Adrenal gland (tissue), 9 donors: ENCODE measurements at regions not wholly inside any gene's neighbourhood (a gene's known extent, or its start where the extent isn't known, plus 50 kb on each side); places are given as distances from the start of the nearest gene placed in this dataset.
A peak's percentile ranks its signal among the peaks of the same experiment; 100 is the strongest.

ENCODE experiments used
- DNase-seq, 7 donors: peaks; one replicate each; pipeline ENCODE4 v3.0.0-alpha.2; 2019 to 2020
- H3K27ac ChIP-seq, 5 donors: fragments of 200-600 bp; sonication (generic) in 4 of 5; 1 replicate in 3 of 5; 2 replicates in 2 of 5; pipeline versions ENCODE4 v1.5.1 to v1.8.0; 2016 to 2020; ENCODE audit warnings: mild to moderate bottlenecking in 1 of 5
- H3K27me3 ChIP-seq: fragments of 200-600 bp; 2 replicates; pipeline ENCODE4 v1.8.0; 2021
- H3K36me3 ChIP-seq, 2 donors: fragments of 200-600 bp; replicated peaks in 1 of 2; 1 replicate in 1 of 2; 2 replicates in 1 of 2; pipeline versions ENCODE4 v1.5.1 to v1.8.0; 2018 to 2022
- H3K4me1 ChIP-seq, 2 donors: fragments of 200-600 bp; replicated peaks in 1 of 2; 1 replicate in 1 of 2; 2 replicates in 1 of 2; pipeline versions ENCODE4 v1.5.1 to v1.8.0; 2018 to 2021
- H3K4me3 ChIP-seq, 4 donors: fragments of 200-600 bp; sonication (generic) in 3 of 4; one replicate each; pipeline ENCODE4 v1.5.1; 2016 to 2018
- H3K9me3 ChIP-seq, 3 donors: fragments of 200-600 bp; sonication (generic) in 1 of 3; replicated peaks in 1 of 3; 1 replicate in 2 of 3; 2 replicates in 1 of 3; pipeline versions ENCODE4 v1.5.1 to v1.8.0; 2016 to 2021
- POLR2A ChIP-seq, 2 donors: fragments of 450-650 bp; IDR thresholded peaks; one replicate each; pipeline ENCODE4 v1.6.1; 2017; ENCODE audit warnings: antibody characterized with exemption in 2 of 2, mild to moderate bottlenecking in 2 of 2, moderate library complexity in 1 of 2
- WGBS, 4 donors: extraction: QIAGEN DNeasy Blood & Tissue Kit in 2 of 4; methylation state at CpG; one replicate each; pipeline versions ENCODE4 v1.1.5 to v1.1.7; 2013 to 2017; 5-methylcytosine and 5-hydroxymethylcytosine counted together
- intact Hi-C, 2 donors: fragments of 100-400 bp; cut with DNase I; formaldehyde crosslinking; loops; one replicate each; pipeline versions ENCODE4 v1.14.1 to v1.15.0; 2022 to 2023
- TF ChIP-seq, protein P1 (sequence below), 6 experiments: fragments of 450-650 bp in 4 of 6; fragments of 200-600 bp in 2 of 6; sonication (generic) in 1 of 6; IDR thresholded peaks; 1 replicate in 5 of 6; 2 replicates in 1 of 6; pipeline versions ENCODE4 v1.5.1 to v1.8.0; 2016 to 2021; ENCODE audit warnings: antibody characterized with exemption in 6 of 6, mild to moderate bottlenecking in 2 of 6, moderate library complexity in 1 of 6
- donor health status: healthy with polysubstance abuse.
- donor health status: Bipolar disorder and iron deficiency.
- donor health status: DM: yes; HTN: yes; CAD: no.
- donor health status: DM: no; HTN: no; CAD: no.
- donor health status: DM: no; HTN: no; CAD: no.

DNA sequence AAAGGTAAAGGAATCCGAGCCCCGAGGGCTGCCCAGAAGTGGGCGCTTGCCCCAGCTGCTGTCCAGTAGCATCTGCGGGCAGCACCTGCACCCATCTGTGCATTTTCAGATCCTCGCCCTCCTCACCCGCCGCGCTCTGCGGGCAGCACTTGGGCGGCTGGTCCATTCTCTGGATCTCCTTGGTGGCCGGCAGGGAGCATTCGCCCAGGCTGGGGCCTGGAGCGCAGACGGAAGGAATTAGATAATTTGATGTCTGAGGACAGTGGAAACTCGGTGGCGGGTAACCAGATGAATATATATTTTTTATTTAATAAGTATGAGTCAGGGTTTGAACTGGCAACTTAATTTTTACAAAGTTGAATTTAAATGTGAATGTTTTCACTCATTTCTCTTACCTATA lies 88.5 kb downstream of the NPIPB11 start:
- Histone ChIP-seq H3K27ac (no peak overlapping the region), H3K9me3 (no peaks in the 10 kb centered on the region), H3K36me3 (no peaks in the 10 kb centered on the region), H3K4me1 (peaks cover 0 to 16% of the 10 kb centered on the region in 2 donors), H3K27me3 (no peaks in the 10 kb centered on the region), H3K4me3 (no peak overlapping the region)
- no peak for DNase-seq
- 81 to 96% (median 84%) methylated on average over 15 to 16 of the region's 16 CpGs for WGBS, 4 donors
- intact Hi-C loops = no loop called here
- no peak for TF ChIP-seq POLR2A (IDR thresholded peaks at IDR 0.05)
- TF ChIP-seq, protein P1, sequence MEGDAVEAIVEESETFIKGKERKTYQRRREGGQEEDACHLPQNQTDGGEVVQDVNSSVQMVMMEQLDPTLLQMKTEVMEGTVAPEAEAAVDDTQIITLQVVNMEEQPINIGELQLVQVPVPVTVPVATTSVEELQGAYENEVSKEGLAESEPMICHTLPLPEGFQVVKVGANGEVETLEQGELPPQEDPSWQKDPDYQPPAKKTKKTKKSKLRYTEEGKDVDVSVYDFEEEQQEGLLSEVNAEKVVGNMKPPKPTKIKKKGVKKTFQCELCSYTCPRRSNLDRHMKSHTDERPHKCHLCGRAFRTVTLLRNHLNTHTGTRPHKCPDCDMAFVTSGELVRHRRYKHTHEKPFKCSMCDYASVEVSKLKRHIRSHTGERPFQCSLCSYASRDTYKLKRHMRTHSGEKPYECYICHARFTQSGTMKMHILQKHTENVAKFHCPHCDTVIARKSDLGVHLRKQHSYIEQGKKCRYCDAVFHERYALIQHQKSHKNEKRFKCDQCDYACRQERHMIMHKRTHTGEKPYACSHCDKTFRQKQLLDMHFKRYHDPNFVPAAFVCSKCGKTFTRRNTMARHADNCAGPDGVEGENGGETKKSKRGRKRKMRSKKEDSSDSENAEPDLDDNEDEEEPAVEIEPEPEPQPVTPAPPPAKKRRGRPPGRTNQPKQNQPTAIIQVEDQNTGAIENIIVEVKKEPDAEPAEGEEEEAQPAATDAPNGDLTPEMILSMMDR (IDR thresholded peaks at IDR 0.05) = no peak

DNA sequence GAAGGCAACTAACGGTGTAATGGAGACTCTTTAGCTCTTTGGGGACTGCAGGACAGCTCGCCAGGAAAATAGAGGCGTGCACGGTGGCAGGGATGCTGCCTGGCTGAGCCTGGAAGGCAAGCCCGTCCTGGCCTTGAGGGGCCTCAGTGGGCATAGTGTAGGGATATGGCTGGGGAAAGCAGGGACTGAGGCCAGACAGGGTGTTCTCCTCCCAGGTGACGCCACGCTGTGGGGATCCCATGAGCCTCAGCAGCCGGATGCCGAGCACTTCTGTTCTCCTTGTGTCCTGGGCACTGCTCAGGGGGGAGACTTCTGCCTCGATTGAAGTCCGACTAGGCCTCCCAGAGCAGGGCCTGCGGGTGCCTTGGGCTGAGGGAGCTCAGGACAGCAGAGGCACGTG lies 89.2 kb downstream of the NPIPB11 start:
- H3K27me3 ChIP-seq = no peaks in the 10 kb centered on the region
- TF ChIP-seq POLR2A (IDR thresholded peaks at IDR 0.05) = no peak
- peaks cover 0 to 16% of the 10 kb centered on the region in 2 donors for H3K4me1 ChIP-seq
- intact Hi-C loops = no loop called here
- no peak overlapping the region for H3K4me3 ChIP-seq
- no peaks in the 10 kb centered on the region for H3K36me3 ChIP-seq
- H3K9me3 ChIP-seq = no peaks in the 10 kb centered on the region
- WGBS, 4 donors = 95 to 96% (median 96%) methylated on average over 9 to 13 of the region's 13 CpGs
- DNase-seq = peak in 1 of 7 donors; percentile 8
- no peak overlapping the region for H3K27ac ChIP-seq

DNA sequence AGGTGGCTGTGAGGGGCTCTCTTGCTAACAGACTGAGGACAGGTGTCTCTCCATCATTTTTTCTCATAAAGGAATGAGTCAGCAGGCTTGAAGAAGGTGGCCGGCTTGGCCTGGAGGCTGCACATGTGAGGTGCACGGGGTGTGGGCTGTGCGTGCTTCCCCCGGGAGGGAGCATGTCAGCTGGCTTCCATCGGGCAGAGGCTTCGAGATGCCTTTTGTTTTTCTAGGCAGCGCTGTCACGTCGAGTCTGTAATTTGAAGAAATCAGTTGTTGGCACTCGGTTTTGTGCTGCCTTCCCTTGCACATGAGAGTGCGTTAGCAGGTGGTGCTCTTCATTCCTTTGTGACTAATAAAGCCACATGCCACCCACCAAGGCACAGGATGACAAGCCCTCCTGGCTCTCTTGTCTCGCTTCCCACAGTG lies 89.7 kb downstream of the NPIPB11 start:
- no peaks in the 10 kb centered on the region for H3K36me3 ChIP-seq
- no peaks in the 10 kb centered on the region for H3K27me3 ChIP-seq
- TF ChIP-seq, protein P1 (IDR thresholded peaks at IDR 0.05) = no peak
- no peak for TF ChIP-seq POLR2A (IDR thresholded peaks at IDR 0.05)
- no peaks in the 10 kb centered on the region for H3K9me3 ChIP-seq
- intact Hi-C loops = no loop called here
- H3K27ac ChIP-seq = no peak overlapping the region
- no peak overlapping the region for H3K4me3 ChIP-seq
- no peak for DNase-seq
- WGBS, 4 donors = 82 to 89% (median 89%) methylated on average over 12 of the region's 12 CpGs
- peaks cover 0 to 16% of the 10 kb centered on the region in 2 donors for H3K4me1 ChIP-seq

DNA sequence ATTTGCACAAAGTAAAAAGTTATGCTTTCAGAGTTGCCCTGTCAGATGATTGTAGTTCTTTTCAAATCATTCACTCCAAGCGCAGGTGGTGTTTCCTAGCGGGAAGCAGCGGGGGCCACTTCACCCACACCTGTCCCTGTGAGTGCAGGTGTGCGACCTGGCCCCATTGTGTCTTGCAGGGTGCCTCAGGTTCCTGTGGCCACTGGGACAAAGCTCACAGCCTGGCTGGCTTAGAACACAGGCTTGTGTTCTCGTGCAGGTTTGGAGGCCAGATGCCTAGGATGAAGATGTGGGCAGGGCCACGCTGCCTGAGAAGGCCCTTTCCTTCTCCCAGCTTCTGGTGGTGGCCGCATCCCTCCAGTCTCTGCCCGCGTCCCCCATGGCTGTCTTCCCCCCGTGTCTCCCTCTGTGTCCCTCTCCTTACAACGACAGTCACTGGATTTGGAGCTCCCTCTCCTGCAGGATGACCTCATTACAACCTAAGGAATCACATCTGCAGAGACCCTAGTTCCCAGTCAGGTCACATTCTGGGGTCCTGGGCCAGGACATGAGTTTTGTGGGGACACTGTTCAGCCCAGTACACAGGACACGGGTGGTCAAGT lies 90.5 kb downstream of the NPIPB11 start:
- Histone ChIP-seq H3K9me3 (no peaks in the 10 kb centered on the region), H3K27ac (no peak overlapping the region), H3K27me3 (no peaks in the 10 kb centered on the region), H3K36me3 (no peaks in the 10 kb centered on the region), H3K4me1 (peaks cover 0 to 16% of the 10 kb centered on the region in 2 donors), H3K4me3 (no peak overlapping the region)
- no peak for TF ChIP-seq POLR2A (IDR thresholded peaks at IDR 0.05)
- TF ChIP-seq, protein P1 (IDR thresholded peaks at IDR 0.05) = peak in 1 of 6 experiments; percentile 12
- intact Hi-C loops = no loop called here
- WGBS, 4 donors = 81 to 86% (median 83%) methylated on average over 10 to 12 of the region's 12 CpGs
- DNase-seq = peak in 1 of 7 donors; percentile 7

DNA sequence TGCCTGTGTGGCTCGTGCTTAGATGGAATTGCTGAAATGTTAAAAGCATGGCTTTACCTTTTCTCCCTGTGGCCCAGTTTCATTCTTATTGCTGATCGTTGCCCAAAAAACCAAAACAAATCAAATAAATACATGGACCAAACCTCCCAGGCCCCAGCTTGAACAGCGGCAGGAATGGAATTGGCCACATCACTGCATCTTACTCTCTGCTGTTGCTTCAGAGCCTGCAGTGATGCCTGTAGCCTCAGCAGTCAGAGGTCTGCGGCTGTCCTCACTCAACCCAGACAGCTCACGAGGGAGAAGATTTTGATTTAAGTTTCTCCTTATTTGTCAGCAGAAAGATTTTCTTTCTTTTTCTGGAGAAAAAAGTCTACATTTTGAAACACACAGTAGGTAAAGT lies 91.5 kb downstream of the NPIPB11 start:
- Histone ChIP-seq H3K27me3 (no peaks in the 10 kb centered on the region), H3K4me3 (no peak overlapping the region), H3K36me3 (no peaks in the 10 kb centered on the region), H3K27ac (no peak overlapping the region), H3K4me1 (peaks cover 0 to 16% of the 10 kb centered on the region in 2 donors), H3K9me3 (no peaks in the 10 kb centered on the region)
- WGBS, 4 donors = 84 to 87% (median 85%) methylated on average over 5 of the region's 5 CpGs
- TF ChIP-seq, protein P1 (IDR thresholded peaks at IDR 0.05) = no peak
- no peak for TF ChIP-seq POLR2A (IDR thresholded peaks at IDR 0.05)
- intact Hi-C loops = no loop called here
- peak in 1 of 7 donors; percentile 12 for DNase-seq
